Astrocyte of the spinal cord (primary cell): ENCODE measurements at regions not wholly inside any gene's neighbourhood (a gene's known extent, or its start where the extent isn't known, plus 50 kb on each side); places are given as distances from the start of the nearest gene placed in this dataset.
"Not testable (repeated sequence)": the region's sequence is repeated elsewhere in the genome, so short reads cannot be mapped to it uniquely, and the experiment has no call there.

ENCODE experiments used
- DNase-seq: peaks from one replicate; pipeline ENCODE4 v3.0.0; 2011; ENCODE audit warnings: low read depth, low spot score
- H3K4me3 ChIP-seq: 2 replicates; pipeline ENCODE4 v1.5.1; 2011; ENCODE audit warnings: low read depth, mild to moderate bottlenecking, low read length, moderate library complexity
- in situ Hi-C: cut with HindIII; loops from 2 replicates; pipeline ENCODE4 v1.10.0; 2017; ENCODE audit warnings: low sequenced_read_pairs
- TF ChIP-seq, protein P1 (sequence below): IDR thresholded peaks from 2 replicates; pipeline ENCODE4 v1.5.1; 2012; ENCODE audit warnings: low read depth, mild to moderate bottlenecking, low read length, inconsistent platforms

DNA sequence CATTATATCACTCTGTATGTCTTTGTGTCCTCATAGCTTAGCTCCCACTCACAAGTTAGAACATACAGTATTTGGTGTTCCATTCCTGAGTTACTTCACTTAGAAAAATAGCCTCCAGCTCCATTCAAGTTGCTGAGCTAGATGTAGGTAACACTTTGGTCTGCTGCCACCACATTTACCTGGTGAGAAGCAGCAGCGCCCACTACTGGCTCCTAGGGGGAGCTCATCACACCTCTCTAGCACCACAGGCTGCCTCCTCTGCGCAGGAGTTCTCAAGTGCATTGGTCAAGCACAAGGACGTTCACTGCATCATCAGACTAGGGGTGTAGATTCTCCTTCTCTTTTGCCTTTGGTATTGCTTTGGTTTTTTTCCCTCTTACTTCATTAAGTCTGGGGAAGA is 530.9 kb upstream of the AUTS2 start:
- no peak overlapping the region for H3K4me3 ChIP-seq
- in situ Hi-C loops, result no loop called here
- no peak for DNase-seq
- TF ChIP-seq, protein P1, sequence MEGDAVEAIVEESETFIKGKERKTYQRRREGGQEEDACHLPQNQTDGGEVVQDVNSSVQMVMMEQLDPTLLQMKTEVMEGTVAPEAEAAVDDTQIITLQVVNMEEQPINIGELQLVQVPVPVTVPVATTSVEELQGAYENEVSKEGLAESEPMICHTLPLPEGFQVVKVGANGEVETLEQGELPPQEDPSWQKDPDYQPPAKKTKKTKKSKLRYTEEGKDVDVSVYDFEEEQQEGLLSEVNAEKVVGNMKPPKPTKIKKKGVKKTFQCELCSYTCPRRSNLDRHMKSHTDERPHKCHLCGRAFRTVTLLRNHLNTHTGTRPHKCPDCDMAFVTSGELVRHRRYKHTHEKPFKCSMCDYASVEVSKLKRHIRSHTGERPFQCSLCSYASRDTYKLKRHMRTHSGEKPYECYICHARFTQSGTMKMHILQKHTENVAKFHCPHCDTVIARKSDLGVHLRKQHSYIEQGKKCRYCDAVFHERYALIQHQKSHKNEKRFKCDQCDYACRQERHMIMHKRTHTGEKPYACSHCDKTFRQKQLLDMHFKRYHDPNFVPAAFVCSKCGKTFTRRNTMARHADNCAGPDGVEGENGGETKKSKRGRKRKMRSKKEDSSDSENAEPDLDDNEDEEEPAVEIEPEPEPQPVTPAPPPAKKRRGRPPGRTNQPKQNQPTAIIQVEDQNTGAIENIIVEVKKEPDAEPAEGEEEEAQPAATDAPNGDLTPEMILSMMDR, result peak; percentile 3

DNA sequence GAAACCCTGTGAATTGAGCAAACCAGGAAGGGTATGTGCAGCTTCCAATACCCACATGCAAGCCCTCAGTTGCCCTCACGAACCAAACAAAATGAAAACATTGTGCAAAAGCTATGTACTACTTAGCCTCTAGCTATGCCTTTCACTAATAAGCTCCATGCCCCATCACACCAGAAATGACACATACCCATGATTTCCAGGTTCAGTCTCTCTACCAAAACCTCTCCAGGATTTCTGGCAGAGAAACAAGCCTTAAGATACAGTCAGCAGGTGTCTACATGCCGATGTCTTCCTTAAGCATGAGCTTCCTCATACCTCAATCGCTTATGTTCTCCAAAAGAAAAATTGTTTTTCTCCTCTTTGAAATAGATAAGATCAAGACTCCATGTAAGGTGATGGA is 527.8 kb upstream of the AUTS2 start:
- no peak for DNase-seq
- H3K4me3 ChIP-seq, result no peak overlapping the region
- in situ Hi-C loops, result no loop called here
- TF ChIP-seq, protein P1, result no peak

DNA sequence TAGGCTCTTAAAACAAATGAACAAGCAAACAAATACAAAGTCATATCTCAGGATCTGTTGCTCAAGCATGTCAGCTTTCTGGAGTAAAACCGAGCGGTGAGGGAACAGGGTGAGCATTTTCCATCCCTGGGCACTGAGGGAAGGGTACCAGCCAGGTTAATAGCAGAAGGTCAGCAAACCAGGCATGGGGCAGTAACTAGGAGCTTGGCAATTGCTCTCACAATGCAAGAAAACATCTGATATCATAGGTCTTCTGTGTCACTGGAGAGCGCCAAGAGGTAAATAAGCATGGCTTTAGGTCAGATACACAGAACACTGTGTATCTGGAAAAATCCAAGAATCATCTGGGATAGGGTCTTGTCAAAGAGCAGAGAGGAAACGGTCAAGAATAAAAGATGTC is 521.7 kb upstream of the AUTS2 start:
- H3K4me3 ChIP-seq, result no peak overlapping the region
- in situ Hi-C loops, result no loop called here
- DNase-seq, result no peak
- TF ChIP-seq, protein P1, result no peak

DNA sequence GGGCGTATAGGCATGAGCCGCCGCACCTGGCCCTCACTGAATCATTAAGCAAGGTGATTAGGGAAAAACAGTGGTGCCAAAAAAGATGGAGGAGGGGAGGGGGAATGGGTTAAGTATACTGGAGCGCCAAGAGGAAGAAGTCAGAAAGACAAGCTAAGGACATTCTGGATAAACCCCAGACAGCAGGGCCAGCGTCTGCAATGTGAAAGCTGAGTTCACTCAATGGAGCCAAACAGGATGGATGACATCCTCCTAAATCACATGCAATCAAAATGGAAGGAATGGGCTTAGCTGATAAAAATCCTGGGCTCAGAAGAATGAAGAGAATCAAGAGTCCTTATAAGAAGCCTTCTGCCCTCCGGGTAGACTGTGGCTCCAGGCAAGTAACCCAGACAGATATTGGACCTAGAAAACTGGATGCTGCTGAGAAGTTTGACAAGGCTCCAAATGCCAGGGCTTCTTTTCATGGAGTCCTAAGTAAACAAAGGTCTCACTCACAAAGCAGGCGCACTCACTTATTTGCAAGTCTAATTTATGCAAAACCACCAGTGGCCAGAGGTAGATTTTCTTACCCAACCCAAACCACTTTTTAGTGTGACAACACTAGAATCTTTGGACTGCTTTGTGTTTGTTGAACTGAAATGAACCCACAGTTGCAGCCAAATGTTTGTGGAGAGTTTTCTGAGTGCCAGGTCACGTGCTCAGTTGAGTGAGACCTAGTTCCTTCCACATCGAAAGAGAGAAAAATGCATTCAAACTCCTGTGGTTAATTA is 519.1 kb upstream of the AUTS2 start:
- TF ChIP-seq, protein P1, result no peak
- peak; percentile 0 for DNase-seq
- in situ Hi-C loops, result no loop called here

DNA sequence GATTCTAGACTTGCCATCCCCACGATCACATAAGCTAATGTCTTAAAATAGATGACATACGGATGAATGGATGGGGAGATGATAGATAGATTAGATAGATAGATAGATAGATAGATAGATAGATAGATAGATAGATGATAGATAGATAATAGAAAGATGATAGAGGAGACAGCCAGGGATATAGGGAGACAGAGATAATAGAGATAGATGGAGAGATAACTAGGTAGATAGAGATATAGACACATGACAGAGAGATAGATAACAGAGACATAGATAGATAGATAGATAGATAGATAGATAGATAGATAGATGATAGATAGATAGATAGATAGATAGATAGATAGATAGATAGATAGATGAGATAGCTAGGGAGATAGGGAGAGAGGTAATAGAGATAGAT is 511.0 kb upstream of the AUTS2 start:
- in situ Hi-C loops, DNase-seq, H3K4me3 ChIP-seq: not testable (repeated sequence)

More for the DNA sequence above, 519.1 kb upstream of the AUTS2 start:
- no peak overlapping the region for H3K4me3 ChIP-seq

DNA sequence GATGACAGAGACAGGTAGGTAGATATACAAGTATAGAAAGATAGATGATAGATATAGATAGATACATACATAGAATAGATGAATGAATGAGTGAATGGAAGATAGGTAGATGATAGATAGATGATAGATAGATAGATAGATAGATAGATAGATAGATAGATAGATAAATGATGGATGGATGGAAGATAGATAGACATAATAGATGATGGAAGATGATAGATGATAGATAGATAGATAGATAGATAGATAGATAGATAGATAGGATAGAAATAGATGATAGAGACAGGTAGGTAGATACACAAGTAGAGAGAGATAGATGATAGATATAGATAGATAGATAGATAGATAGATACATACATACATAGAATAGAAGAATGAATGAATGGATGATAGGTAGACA is 510.1 kb upstream of the AUTS2 start:
- no peak overlapping the region for H3K4me3 ChIP-seq
- TF ChIP-seq, protein P1, result no peak
- DNase-seq, result no peak
- in situ Hi-C loops, result no loop called here

DNA sequence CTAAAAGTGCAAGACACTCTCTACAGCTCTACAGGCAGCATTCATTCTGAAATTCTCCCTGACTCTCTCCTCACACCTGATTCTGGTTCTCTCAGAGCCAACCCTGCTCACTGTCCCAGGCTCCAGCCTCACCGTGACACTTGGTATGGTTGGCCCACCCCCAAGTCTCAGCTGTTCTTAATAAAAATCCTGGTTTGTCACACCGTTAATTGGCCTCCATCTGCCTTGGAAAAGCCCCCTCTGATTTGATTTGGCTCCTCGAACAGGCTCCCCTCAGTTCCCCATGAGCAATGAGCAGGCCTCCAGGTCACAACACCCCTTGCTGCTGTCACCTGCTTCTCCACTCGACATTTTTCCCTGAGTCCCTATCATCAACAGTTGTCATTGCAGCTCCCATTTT is 507.3 kb upstream of the AUTS2 start:
- DNase-seq, result no peak
- TF ChIP-seq, protein P1, result no peak
- H3K4me3 ChIP-seq, result no peak overlapping the region
- in situ Hi-C loops, result no loop called here
